SK-N-SH (cell line): ENCODE measurements at regions not wholly inside any gene's neighbourhood (a gene's known extent, or its start where the extent isn't known, plus 50 kb on each side); places are given as distances from the start of the nearest gene placed in this dataset.

Experiments used
- CTCF ChIA-PET: fragments of 300-600, 350-600 bp; formaldehyde crosslinking; extraction: SDS; loops from one replicate; lab custom pipeline; 2021; lab: Yijun Ruan, JAX
- POLR2A ChIA-PET: fragments of 350-600 bp; sonication (Branson Sonifier 250); formaldehyde crosslinking; extraction: SDS; loops from one replicate; lab custom pipeline; 2020; ENCODE audit warnings: antibody characterized with exemption, inconsistent platforms; lab: Yijun Ruan, JAX
- DNase-seq: peaks from one replicate; pipeline ENCODE4 v3.0.0; 2012
- H2AFZ ChIP-seq: fragments of 200-600 bp; sonication (generic); 2 replicates; pipeline ENCODE4 v1.8.1; 2016; ENCODE audit warnings: antibody characterized with exemption, mild to moderate bottlenecking, low read depth
- H3F3A ChIP-seq: fragments of 200-600 bp; sonication (generic); replicated peaks from 2 replicates; pipeline ENCODE3; 2016; ENCODE audit warnings: antibody characterized with exemption, mild to moderate bottlenecking; ENCODE audit not compliant: insufficient read depth
- H3K27ac ChIP-seq, 2 experiments: fragments of 200-500 bp in 1 of 2; fragments of 200-600 bp in 1 of 2; sonication (Bioruptor generic) in 1 of 2; sonication (generic), shearing (Covaris generic) in 1 of 2; 2 replicates each; pipeline versions ENCODE4 v1.5.1 to v1.6.1; 2014 to 2016; ENCODE audit warnings: low read depth in 2 of 2, inconsistent platforms in 1 of 2, low read length in 1 of 2, mild to moderate bottlenecking in 1 of 2, mixed read lengths in 1 of 2
- H3K27me3 ChIP-seq: fragments of 200-600 bp; sonication (generic), shearing (Covaris generic); 2 replicates; pipeline ENCODE4 v1.6.1; 2016; ENCODE audit warnings: mixed run types; ENCODE audit not compliant: insufficient read depth
- H3K36me3 ChIP-seq, 2 experiments: fragments of 200-500 bp in 1 of 2; fragments of 200-600 bp in 1 of 2; sonication (Bioruptor generic) in 1 of 2; sonication (generic) in 1 of 2; replicated peaks in 1 of 2; 2 replicates each; pipeline versions ENCODE3 to v1.5.1; 2014 to 2016; ENCODE audit warnings: low read length in 1 of 2, mild to moderate bottlenecking in 1 of 2; ENCODE audit not compliant: insufficient read depth in 2 of 2, control insufficient read depth in 1 of 2
- H3K4me1 ChIP-seq, 2 experiments: fragments of 200-500 bp in 1 of 2; fragments of 200-600 bp in 1 of 2; sonication (Bioruptor generic) in 1 of 2; sonication (generic), shearing (Covaris generic) in 1 of 2; 2 replicates each; pipeline versions ENCODE4 v1.5.1 to v1.6.1; 2014 to 2016; ENCODE audit warnings: low read depth in 1 of 2, low read length in 1 of 2, mixed run types in 1 of 2; ENCODE audit not compliant: insufficient read depth in 2 of 2, control insufficient read depth in 1 of 2
- H3K4me2 ChIP-seq: fragments of 200-600 bp; sonication (generic), shearing (Covaris generic); 2 replicates; pipeline ENCODE4 v1.6.1; 2017; ENCODE audit warnings: mixed run types
- H3K4me3 ChIP-seq, 2 experiments: fragments of 200-500 bp in 1 of 2; fragments of 200-600 bp in 1 of 2; sonication (Bioruptor generic) in 1 of 2; sonication (generic), shearing (Covaris generic) in 1 of 2; 2 replicates each; pipeline versions ENCODE4 v1.5.1 to v1.8.1; 2014 to 2016; ENCODE audit warnings: low read depth in 2 of 2, inconsistent platforms in 1 of 2, low read length in 1 of 2, mild to moderate bottlenecking in 1 of 2, mixed read lengths in 1 of 2, moderate library complexity in 1 of 2
- H3K79me2 ChIP-seq: fragments of 200-600 bp; sonication (generic); 2 replicates; pipeline ENCODE4 v1.8.1; 2017; ENCODE audit warnings: mild to moderate bottlenecking; ENCODE audit not compliant: insufficient read depth
- H3K9ac ChIP-seq: fragments of 200-600 bp; sonication (generic); 2 replicates; pipeline ENCODE4 v1.6.1; 2017; ENCODE audit warnings: mixed run types
- H3K9me2 ChIP-seq: fragments of 200-600 bp; sonication (generic); 2 replicates; pipeline ENCODE4 v1.6.1; 2017; ENCODE audit warnings: mixed run types
- H3K9me3 ChIP-seq: fragments of 200-600 bp; sonication (generic); 2 replicates; pipeline ENCODE4 v1.6.1; 2017; ENCODE audit warnings: mixed run types, mild to moderate bottlenecking, moderate library complexity
- H4K20me1 ChIP-seq: fragments of 200-600 bp; sonication (generic); 2 replicates; pipeline ENCODE4 v1.6.1; 2017; ENCODE audit warnings: mild to moderate bottlenecking, mixed run types; ENCODE audit not compliant: insufficient read depth
- ELF1 ChIP-seq: IDR thresholded peaks from 2 replicates; pipeline ENCODE4 v1.4.0; 2012
- EP300 ChIP-seq, 2 experiments: IDR thresholded peaks; 2 replicates each; pipeline versions ENCODE4 v1.4.0 to v1.6.1; 2012; ENCODE audit warnings: borderline replicate concordance in 1 of 2, low read depth in 1 of 2, low read length in 1 of 2
- FOSL2 ChIP-seq: IDR thresholded peaks from 2 replicates; pipeline ENCODE4 v1.4.0; 2012; ENCODE audit warnings: low read depth, mild to moderate bottlenecking, moderate library complexity, borderline replicate concordance
- GABPA ChIP-seq: IDR thresholded peaks from 2 replicates; pipeline ENCODE4 v1.4.0; 2012; ENCODE audit warnings: low read depth, mild to moderate bottlenecking
- GATA2 ChIP-seq: sonication (generic); formaldehyde crosslinking; IDR thresholded peaks from 2 replicates; pipeline ENCODE4 v1.5.0; 2020; ENCODE audit warnings: mild to moderate bottlenecking, missing genetic modification reagents
- JUND ChIP-seq: IDR thresholded peaks from 2 replicates; pipeline ENCODE4 v1.4.0; 2012
- MEF2A ChIP-seq: IDR thresholded peaks from 2 replicates; pipeline ENCODE4 v1.4.0; 2012; ENCODE audit warnings: low read depth, borderline replicate concordance
- NRF1 ChIP-seq: IDR thresholded peaks from 2 replicates; pipeline ENCODE4 v1.6.1; 2012; ENCODE audit warnings: low read depth, mild to moderate bottlenecking, low read length
- RAD21 ChIP-seq: IDR thresholded peaks from 2 replicates; pipeline ENCODE4 v1.6.1; 2012; ENCODE audit warnings: mild to moderate bottlenecking, low read length
- RCOR1 ChIP-seq: fragments of 150-350 bp; IDR thresholded peaks from 2 replicates; pipeline ENCODE4 v1.6.1; 2017; ENCODE audit warnings: antibody characterized with exemption, low read length
- RFX5 ChIP-seq: IDR thresholded peaks from 2 replicates; pipeline ENCODE4 v1.6.1; 2012; ENCODE audit warnings: mild to moderate bottlenecking, improper control_type of control experiment, low read length
- WGBS: methylation state at CpG from one replicate; pipeline ENCODE4 v1.1.6; 2017; ENCODE audit warnings: low lambda C conversion rate; 5-methylcytosine and 5-hydroxymethylcytosine counted together
- TF ChIP-seq, protein P1 (sequence below): IDR thresholded peaks from 2 replicates; pipeline ENCODE4 v1.6.1; 2012; ENCODE audit warnings: mild to moderate bottlenecking, low read depth, low read length, moderate library complexity
- TF ChIP-seq, protein P2 (sequence below): fragments of 200-600 bp; sonication (generic); IDR thresholded peaks from 2 replicates; pipeline ENCODE4 v1.6.1; 2017; ENCODE audit warnings: antibody characterized with exemption, mild to moderate bottlenecking, moderate library complexity
- TF ChIP-seq, protein P3 (sequence below): fragments of 150-350 bp; IDR thresholded peaks from 2 replicates; pipeline ENCODE4 v1.6.1; 2016; ENCODE audit warnings: mild to moderate bottlenecking, low read depth, low read length

DNA sequence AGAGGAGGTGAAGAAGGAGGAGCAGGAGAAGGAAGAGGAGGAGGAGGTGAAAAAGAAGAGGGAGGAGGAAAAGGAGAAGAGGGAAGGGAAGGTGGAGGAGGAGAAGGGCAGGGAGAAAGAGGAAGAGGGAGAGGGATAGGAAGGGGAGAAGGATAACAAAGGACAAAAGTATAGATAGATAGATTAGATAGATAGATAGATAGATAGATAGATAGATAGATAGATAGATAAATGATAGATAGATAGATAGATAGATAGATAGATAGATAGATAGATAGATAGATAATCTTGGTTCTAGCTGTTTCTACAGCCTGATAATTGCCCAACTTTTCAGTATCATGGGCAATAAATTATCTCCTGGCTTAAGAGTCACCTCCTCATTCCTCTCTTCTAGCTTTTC, 296.2 kb upstream of the C16orf82 start:
- no peaks in the 10 kb centered on the region for H3K79me2 ChIP-seq
- ChIA-PET CTCF (no interaction called here), POLR2A (no interaction called here)
- no peak for DNase-seq
- no peak overlapping the region for H2AFZ ChIP-seq
- H3K4me2 ChIP-seq: no peak overlapping the region
- no peaks in the 10 kb centered on the region for H3K27me3 ChIP-seq
- no peaks in the 10 kb centered on the region for H3F3A ChIP-seq
- TF ChIP-seq, protein P1, sequence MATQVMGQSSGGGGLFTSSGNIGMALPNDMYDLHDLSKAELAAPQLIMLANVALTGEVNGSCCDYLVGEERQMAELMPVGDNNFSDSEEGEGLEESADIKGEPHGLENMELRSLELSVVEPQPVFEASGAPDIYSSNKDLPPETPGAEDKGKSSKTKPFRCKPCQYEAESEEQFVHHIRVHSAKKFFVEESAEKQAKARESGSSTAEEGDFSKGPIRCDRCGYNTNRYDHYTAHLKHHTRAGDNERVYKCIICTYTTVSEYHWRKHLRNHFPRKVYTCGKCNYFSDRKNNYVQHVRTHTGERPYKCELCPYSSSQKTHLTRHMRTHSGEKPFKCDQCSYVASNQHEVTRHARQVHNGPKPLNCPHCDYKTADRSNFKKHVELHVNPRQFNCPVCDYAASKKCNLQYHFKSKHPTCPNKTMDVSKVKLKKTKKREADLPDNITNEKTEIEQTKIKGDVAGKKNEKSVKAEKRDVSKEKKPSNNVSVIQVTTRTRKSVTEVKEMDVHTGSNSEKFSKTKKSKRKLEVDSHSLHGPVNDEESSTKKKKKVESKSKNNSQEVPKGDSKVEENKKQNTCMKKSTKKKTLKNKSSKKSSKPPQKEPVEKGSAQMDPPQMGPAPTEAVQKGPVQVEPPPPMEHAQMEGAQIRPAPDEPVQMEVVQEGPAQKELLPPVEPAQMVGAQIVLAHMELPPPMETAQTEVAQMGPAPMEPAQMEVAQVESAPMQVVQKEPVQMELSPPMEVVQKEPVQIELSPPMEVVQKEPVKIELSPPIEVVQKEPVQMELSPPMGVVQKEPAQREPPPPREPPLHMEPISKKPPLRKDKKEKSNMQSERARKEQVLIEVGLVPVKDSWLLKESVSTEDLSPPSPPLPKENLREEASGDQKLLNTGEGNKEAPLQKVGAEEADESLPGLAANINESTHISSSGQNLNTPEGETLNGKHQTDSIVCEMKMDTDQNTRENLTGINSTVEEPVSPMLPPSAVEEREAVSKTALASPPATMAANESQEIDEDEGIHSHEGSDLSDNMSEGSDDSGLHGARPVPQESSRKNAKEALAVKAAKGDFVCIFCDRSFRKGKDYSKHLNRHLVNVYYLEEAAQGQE: no peak
- TF ChIP-seq GATA2: no peak
- TF ChIP-seq RCOR1: no peak
- TF ChIP-seq RAD21: no peak
- TF ChIP-seq, protein P2, sequence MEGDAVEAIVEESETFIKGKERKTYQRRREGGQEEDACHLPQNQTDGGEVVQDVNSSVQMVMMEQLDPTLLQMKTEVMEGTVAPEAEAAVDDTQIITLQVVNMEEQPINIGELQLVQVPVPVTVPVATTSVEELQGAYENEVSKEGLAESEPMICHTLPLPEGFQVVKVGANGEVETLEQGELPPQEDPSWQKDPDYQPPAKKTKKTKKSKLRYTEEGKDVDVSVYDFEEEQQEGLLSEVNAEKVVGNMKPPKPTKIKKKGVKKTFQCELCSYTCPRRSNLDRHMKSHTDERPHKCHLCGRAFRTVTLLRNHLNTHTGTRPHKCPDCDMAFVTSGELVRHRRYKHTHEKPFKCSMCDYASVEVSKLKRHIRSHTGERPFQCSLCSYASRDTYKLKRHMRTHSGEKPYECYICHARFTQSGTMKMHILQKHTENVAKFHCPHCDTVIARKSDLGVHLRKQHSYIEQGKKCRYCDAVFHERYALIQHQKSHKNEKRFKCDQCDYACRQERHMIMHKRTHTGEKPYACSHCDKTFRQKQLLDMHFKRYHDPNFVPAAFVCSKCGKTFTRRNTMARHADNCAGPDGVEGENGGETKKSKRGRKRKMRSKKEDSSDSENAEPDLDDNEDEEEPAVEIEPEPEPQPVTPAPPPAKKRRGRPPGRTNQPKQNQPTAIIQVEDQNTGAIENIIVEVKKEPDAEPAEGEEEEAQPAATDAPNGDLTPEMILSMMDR: no peak
- TF ChIP-seq EP300 (IDR thresholded peaks at IDR 0.05; ENCODE audit: borderline replicate concordance in 1 of 2, low read depth in 1 of 2, low read length in 1 of 2): no peak
- H3K9me3 ChIP-seq: no peaks in the 10 kb centered on the region
- no peak overlapping the region for H3K9ac ChIP-seq
- no peak overlapping the region for H3K4me3 ChIP-seq
- no peak overlapping the region for H3K27ac ChIP-seq
- H3K4me1 ChIP-seq: no peaks in the 10 kb centered on the region
- no peaks in the 10 kb centered on the region for H3K36me3 ChIP-seq
- H3K9me2 ChIP-seq: no peaks in the 10 kb centered on the region
- H4K20me1 ChIP-seq: no peaks in the 10 kb centered on the region

DNA sequence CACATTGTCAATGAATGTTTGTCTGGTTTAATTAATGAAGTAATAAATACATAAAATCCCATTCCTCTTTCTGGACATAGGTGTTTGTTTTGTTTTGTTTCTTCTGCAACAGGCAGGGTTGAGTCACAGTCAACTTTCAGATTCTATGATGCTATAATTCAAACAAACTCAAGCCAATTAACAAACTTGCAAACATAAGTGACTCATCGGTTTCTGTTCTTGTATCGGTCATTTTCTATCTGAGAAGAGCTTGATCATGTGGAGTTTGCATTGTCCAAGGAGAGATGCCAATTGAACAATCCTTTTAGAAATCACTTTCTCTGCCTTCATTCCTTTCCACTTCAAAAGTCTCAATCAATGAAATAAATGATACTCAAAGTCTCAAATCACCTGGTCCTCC, 294.2 kb upstream of the C16orf82 start:
- no peaks in the 10 kb centered on the region for H3K9me2 ChIP-seq
- no peaks in the 10 kb centered on the region for H3K27me3 ChIP-seq
- POLR2A ChIA-PET: no interaction called here
- no peak overlapping the region for H3K4me3 ChIP-seq
- no peak overlapping the region for H2AFZ ChIP-seq
- no peaks in the 10 kb centered on the region for H3K9me3 ChIP-seq
- no peak overlapping the region for H3K27ac ChIP-seq
- DNase-seq: no peak
- TF ChIP-seq FOSL2 (no peak), GABPA (no peak), NRF1 (no peak), ELF1 (no peak), EP300 (IDR thresholded peaks at IDR 0.05; ENCODE audit: borderline replicate concordance in 1 of 2, low read depth in 1 of 2, low read length in 1 of 2) (no peak), JUND (no peak), MEF2A (no peak), RFX5 (no peak)
- TF ChIP-seq, protein P1: no peak
- TF ChIP-seq, protein P3, sequence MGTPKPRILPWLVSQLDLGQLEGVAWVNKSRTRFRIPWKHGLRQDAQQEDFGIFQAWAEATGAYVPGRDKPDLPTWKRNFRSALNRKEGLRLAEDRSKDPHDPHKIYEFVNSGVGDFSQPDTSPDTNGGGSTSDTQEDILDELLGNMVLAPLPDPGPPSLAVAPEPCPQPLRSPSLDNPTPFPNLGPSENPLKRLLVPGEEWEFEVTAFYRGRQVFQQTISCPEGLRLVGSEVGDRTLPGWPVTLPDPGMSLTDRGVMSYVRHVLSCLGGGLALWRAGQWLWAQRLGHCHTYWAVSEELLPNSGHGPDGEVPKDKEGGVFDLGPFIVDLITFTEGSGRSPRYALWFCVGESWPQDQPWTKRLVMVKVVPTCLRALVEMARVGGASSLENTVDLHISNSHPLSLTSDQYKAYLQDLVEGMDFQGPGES: no peak
- TF ChIP-seq, all 33 proteins: peak for 0
- Histone ChIP-seq H3K4me2 (no peak overlapping the region), H3F3A (no peaks in the 10 kb centered on the region), H4K20me1 (no peaks in the 10 kb centered on the region), H3K9ac (no peak overlapping the region), H3K4me1 (no peaks in the 10 kb centered on the region), H3K79me2 (no peaks in the 10 kb centered on the region), H3K36me3 (no peaks in the 10 kb centered on the region)
- CTCF ChIA-PET: no interaction called here
- WGBS: 2% methylated on average over 2 of the region's 2 CpGs
